ENCODE measurements at regions not wholly inside any gene's neighbourhood (a gene's known extent, or its start where the extent isn't known, plus 50 kb on each side); places are given as distances from the start of the nearest gene placed in this dataset.

DNA sequence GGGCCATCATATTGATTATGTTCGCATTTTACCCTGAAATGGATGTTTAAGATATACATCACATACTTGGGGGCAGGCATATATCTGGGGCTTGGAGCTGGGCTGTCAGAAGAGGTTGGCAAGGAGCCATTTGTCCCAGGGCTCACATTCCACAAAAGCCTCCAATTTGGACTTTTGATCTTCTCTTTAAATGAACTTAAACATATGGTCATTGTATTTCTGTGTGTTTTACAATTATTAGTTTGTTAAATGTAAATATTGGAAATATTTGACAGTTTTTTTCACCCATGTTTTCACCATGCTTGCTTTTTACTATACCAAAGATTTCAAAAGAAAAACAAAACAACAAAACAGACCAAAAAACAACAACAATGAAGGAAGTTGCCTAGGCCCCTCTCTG lies 165.8 kb upstream of the MEIS1 start:
- H2BK20ac ChIP-seq (ENCODE audit: low read depth, low read length), result no peak overlapping the region
- no peaks in the 10 kb centered on the region for H4K20me1 ChIP-seq (ENCODE audit: insufficient read depth, low read length)
- no peak overlapping the region for H3K56ac ChIP-seq (ENCODE audit: extremely low read depth, insufficient read depth, low read length)
- no peak overlapping the region for H3K4me3 ChIP-seq (ENCODE audit: insufficient read depth, low read depth, low read length)
- no CpG with 5 or more reads among the region's 1 CpG for WGBS, 2 experiments (ENCODE audit: extremely low coverage in 2 of 2, insufficient read length in 1 of 2)
- no peaks in the 10 kb centered on the region for H3K79me1 ChIP-seq (ENCODE audit: low read depth in 1 of 2, low read length in 2 of 2)
- H2BK5ac ChIP-seq (ENCODE audit: low read depth, low read length, poor library complexity, severe bottlenecking), result no peak overlapping the region
- ATAC-seq (ENCODE audit: low read depth) (no peak), DNase-seq (no peak)
- dilution Hi-C loops (cut with HindIII; ENCODE audit: low sequenced_read_pairs, unreplicated experiment) (no loop called here), intact Hi-C loops (cut with micrococcal nuclease) (no loop called here), in situ Hi-C loops (cut with MboI; ENCODE audit: low sequenced_read_pairs) (no loop called here)
- TF ChIP-seq MXI1 (IDR thresholded peaks at IDR 0.05; ENCODE audit: borderline replicate concordance, low read depth, low read length), result no peak
- no peak for TF ChIP-seq MAFK (IDR thresholded peaks at IDR 0.05; ENCODE audit: low read depth, low read length)
- no peak for TF ChIP-seq NFE2L2 (IDR thresholded peaks at IDR 0.05; ENCODE audit: low read depth, low read length)
- TF ChIP-seq FOS (IDR thresholded peaks at IDR 0.05; ENCODE audit: low read depth, low read length), result no peak
- TF ChIP-seq, protein P1, sequence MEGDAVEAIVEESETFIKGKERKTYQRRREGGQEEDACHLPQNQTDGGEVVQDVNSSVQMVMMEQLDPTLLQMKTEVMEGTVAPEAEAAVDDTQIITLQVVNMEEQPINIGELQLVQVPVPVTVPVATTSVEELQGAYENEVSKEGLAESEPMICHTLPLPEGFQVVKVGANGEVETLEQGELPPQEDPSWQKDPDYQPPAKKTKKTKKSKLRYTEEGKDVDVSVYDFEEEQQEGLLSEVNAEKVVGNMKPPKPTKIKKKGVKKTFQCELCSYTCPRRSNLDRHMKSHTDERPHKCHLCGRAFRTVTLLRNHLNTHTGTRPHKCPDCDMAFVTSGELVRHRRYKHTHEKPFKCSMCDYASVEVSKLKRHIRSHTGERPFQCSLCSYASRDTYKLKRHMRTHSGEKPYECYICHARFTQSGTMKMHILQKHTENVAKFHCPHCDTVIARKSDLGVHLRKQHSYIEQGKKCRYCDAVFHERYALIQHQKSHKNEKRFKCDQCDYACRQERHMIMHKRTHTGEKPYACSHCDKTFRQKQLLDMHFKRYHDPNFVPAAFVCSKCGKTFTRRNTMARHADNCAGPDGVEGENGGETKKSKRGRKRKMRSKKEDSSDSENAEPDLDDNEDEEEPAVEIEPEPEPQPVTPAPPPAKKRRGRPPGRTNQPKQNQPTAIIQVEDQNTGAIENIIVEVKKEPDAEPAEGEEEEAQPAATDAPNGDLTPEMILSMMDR (conservative IDR thresholded peaks at IDR 0.05; ENCODE audit: low read depth, low read length), result no peak
- TF ChIP-seq SMC3 (IDR thresholded peaks at IDR 0.05; ENCODE audit: low read depth, low read length), result no peak
- no peak for TF ChIP-seq CHD1 (IDR thresholded peaks at IDR 0.05; ENCODE audit: low read depth, low read length)
- TF ChIP-seq BHLHE40 (IDR thresholded peaks at IDR 0.05; ENCODE audit: low read depth, low read length), result no peak
- TF ChIP-seq, protein P2, sequence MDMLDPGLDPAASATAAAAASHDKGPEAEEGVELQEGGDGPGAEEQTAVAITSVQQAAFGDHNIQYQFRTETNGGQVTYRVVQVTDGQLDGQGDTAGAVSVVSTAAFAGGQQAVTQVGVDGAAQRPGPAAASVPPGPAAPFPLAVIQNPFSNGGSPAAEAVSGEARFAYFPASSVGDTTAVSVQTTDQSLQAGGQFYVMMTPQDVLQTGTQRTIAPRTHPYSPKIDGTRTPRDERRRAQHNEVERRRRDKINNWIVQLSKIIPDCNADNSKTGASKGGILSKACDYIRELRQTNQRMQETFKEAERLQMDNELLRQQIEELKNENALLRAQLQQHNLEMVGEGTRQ (IDR thresholded peaks at IDR 0.05; ENCODE audit: low read depth, low read length), result no peak
- TF ChIP-seq, protein P3, sequence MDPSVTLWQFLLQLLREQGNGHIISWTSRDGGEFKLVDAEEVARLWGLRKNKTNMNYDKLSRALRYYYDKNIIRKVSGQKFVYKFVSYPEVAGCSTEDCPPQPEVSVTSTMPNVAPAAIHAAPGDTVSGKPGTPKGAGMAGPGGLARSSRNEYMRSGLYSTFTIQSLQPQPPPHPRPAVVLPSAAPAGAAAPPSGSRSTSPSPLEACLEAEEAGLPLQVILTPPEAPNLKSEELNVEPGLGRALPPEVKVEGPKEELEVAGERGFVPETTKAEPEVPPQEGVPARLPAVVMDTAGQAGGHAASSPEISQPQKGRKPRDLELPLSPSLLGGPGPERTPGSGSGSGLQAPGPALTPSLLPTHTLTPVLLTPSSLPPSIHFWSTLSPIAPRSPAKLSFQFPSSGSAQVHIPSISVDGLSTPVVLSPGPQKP (IDR thresholded peaks at IDR 0.05; ENCODE audit: borderline replicate concordance, low read depth, low read length), result no peak
- no peak for TF ChIP-seq CEBPB (IDR thresholded peaks at IDR 0.05; ENCODE audit: low read depth, low read length)
- TF ChIP-seq POLR2A (IDR thresholded peaks at IDR 0.05; ENCODE audit: low read depth, low read length), result no peak
- TF ChIP-seq RFX5 (IDR thresholded peaks at IDR 0.05; ENCODE audit: low read depth, low read length), result no peak
- TF ChIP-seq MAZ (IDR thresholded peaks at IDR 0.05; ENCODE audit: borderline replicate concordance, low read depth, low read length), result no peak
- TF ChIP-seq RAD21 (IDR thresholded peaks at IDR 0.05; ENCODE audit: low read length), result no peak
- H3K9ac ChIP-seq (ENCODE audit: low read depth, low read length), result no peak overlapping the region
- no peak overlapping the region for H2BK15ac ChIP-seq (ENCODE audit: low read depth, low read length)
- H3K4me2 ChIP-seq (ENCODE audit: low read depth, low read length), result no peak overlapping the region
- no peaks in the 10 kb centered on the region for H3K36me3 ChIP-seq (ENCODE audit: control insufficient read depth, insufficient read depth, low read length)
- H2AFZ ChIP-seq (replicated peaks; ENCODE audit: low read length, poor library complexity), result no peak overlapping the region
- no peaks in the 10 kb centered on the region for H3K9me3 ChIP-seq (ENCODE audit: control insufficient read depth, insufficient read depth, low read length)
- H3K4ac ChIP-seq (ENCODE audit: low read depth, low read length), result no peak overlapping the region
- no peak overlapping the region for H4K91ac ChIP-seq (ENCODE audit: insufficient read depth, low read depth, low read length)
- peaks cover 2% of the 10 kb centered on the region; the same call in 1 of the 2 replicates for H3K27me3 ChIP-seq (ENCODE audit: control insufficient read depth, insufficient read depth, low read length)
- no peak overlapping the region for H3K23ac ChIP-seq (ENCODE audit: low read depth, low read length)
- H3K27ac ChIP-seq (ENCODE audit: insufficient read depth, low read length), result no peak overlapping the region
- H4K8ac ChIP-seq (ENCODE audit: low read depth in 2 of 2, low read length in 2 of 2), result no peak overlapping the region
- no peak overlapping the region for H2BK120ac ChIP-seq (ENCODE audit: low read depth, low read length)
- POLR2A ChIA-PET (ENCODE audit: unreplicated experiment), result no interaction called here
- CTCF ChIA-PET, result no interaction called here
- no peaks in the 10 kb centered on the region for H3K4me1 ChIP-seq (ENCODE audit: control insufficient read depth, insufficient read depth, low read length)
- BruUV-seq (replicated peaks), result no TSS peak
- no peaks in the 10 kb centered on the region; the same call in 1 of the 2 replicates for H3K9me1 ChIP-seq (ENCODE audit: insufficient read depth, low read length)
- H2AK5ac ChIP-seq (ENCODE audit: low read depth, low read length), result no peak overlapping the region
- no peak overlapping the region for H3K14ac ChIP-seq (replicated peaks; ENCODE audit: low read depth, low read length)
- H3K18ac ChIP-seq (ENCODE audit: low read depth, low read length), result no peak overlapping the region
- no peak overlapping the region for H4K5ac ChIP-seq (ENCODE audit: low read depth, low read length)
- H2AK9ac ChIP-seq (replicated peaks; ENCODE audit: low read depth, low read length, poor library complexity), result no peak overlapping the region

All from IMR-90 (cell line).